Umbilical cord (tissue), 1 donor: ENCODE measurements at regions not wholly inside any gene's neighbourhood (a gene's known extent, or its start where the extent isn't known, plus 50 kb on each side); places are given as distances from the start of the nearest gene placed in this dataset.
"Not testable (repeated sequence)": the region's sequence is repeated elsewhere in the genome, so short reads cannot be mapped to it uniquely, and the experiment has no call there.

Experiments
- DNase-seq: peaks from one replicate; pipeline ENCODE4 v3.0.0-alpha.2; 2015; ENCODE audit warnings: low spot score

DNA sequence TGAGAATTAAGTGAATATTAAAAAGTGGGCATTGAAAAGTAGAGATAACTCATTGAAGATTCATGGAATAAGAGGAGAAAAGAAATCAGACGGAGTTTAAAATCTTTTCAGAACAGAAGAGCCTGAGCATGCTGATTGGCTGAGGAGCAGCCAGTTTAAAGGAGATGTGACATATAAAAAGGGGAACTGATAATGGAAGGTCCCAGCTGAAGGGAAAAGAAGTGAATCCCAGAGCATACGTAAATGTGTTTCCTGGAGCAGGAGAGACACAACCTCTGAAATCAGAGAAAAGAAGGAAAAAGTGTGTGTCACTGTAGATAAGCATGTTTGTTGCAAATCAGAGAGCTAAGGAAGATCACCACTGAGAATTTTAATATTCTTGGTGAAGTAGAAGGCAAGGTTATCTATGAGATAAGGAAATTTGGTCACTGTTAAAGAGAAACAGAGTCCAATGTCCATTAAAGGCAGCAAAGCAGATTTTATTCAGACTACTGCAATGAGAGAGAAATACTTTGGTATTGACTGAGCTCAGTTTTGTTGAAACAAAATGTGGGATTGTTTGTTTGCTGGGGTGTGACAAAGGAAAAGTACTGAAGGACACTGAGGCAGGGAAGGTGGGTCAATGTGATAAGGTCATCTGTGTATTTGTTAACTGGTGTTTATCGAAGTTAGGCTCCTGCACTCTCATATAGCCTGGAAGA lies 84.6 kb upstream of the WDR72 start:
- DNase-seq, result no peak

DNA sequence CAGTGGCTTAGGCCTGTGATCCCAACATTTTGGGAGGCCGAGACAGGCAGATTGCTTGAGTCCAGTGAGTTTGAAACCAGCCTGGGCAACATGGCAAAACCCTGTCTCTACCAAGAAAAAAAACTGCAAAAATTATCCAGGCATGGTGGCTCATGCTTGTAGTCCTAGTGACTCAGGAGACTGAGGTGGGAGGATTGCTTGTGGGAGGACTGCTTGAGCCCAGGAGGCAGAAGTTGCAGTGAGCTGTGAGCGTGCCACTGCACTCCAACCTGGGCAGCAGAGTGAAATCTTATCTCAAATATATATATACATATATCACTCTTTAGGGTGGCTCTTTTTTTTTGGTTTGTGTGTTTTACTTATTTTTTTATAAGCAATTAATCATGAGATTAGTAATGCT lies 83.7 kb upstream of the WDR72 start:
- DNase-seq, result no peak

DNA sequence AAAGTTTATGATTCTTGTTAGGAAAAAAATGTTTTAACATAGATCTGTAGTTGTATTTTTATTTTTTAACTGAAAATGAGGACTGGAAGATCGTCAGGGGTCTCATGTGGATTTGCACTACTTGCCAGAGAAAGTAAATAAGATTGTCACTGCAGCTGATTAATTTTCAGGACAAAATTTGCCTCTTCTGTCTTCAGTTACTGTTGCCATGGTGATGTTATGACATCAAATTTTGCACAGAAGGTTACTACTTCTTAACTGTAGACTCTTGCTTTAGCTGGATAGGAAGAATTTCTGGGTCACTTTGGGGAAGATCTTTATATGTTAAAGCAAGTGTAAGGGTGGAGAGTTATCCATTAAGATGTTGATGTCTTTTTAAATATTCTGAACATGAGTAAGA lies 82.2 kb upstream of the WDR72 start:
- DNase-seq, result no peak

DNA sequence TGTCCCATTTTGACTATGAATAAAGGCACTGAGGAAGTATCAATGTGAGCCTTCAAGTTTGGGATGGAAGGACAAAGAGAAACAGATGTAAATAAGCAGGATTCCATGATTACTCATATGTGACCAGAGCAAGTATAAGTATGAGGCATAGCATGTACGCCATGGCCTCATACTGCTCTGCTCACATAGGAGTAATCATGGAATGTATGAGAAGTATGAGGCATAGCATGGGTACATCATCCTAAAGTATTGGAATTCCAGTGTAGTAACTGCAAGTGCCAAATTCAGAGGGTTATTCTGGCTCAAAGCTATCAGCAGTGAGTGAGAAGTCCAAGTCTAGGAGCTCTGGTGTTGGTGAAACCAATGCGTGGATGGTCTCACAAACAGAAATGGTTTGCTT lies 81.2 kb upstream of the WDR72 start:
- DNase-seq, result no peak

DNA sequence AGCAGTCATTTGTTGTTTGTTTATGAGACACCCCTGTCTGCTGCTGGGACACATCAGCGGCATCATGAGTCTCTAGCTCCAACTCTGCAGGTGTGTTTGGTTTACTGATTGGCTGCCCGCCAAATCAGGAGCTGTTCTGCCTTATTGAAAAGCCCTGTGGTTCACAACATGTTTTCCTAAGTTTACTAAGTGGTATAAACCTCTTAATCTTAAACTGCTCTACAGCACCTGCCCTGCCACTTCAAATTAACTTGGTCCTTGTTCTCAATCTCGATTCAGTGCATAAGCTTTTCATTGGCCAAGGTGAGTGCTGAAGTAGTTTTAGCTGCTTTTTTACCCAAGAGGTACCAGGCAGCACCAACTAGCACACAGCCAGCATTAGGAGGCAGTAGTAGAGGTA lies 77.8 kb upstream of the WDR72 start:
- no peak for DNase-seq

DNA sequence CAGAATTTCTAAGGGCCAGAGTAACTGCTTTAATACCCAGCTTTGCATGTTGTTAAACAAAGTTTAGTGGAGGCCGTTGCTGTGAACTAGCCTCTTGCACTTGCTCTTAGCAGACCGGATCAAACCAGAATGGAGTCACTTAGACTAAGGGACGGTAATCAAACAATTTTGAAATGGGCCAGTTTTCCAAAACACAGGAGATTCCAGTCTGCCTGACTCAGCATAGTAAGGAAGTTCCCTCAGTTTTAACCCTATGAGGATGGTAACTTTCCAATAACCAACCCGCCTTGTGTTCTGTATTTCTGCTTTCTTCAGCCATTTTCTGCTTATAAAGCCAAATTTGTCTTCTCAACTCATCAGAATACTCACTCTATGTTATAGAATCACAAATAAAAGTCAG lies 77.2 kb upstream of the WDR72 start:
- no peak for DNase-seq

DNA sequence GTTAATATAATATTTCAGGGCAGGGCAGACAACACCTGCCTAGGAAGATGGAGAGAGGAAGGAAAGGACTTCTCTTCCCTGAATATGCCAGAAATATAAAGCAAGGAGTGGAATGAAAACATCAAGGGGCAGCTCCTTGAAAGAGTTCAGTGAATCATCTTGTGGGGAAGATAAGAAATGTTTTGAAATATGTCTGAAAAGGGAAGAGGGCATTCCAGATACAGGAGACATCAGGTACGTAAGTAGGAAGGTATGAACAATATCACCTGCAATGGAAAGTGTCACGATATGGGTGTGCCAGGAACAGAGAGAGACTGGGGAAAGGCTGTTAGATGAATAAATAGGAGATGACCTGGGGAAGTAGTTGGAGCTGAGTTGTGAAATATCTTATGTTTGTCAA lies 75.8 kb upstream of the WDR72 start:
- no peak for DNase-seq

DNA sequence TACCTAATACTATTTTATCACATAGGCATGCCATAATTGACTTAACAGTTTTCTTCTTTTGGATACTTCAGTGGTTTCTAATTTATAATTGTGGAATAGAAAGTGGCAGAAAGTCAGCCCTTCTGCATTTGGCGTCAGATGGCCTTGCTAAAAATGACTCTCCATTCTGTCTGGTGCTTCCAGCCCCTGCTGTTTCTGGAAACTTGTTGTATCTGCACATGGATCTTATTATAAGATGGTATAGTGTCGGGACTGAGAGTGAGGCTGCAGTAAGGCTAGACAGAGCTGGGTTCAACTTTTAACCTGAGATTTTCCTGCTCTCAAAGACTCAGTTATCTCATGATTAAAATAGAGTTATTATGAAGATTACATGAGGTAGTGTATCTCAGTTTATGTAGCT lies 74.8 kb upstream of the WDR72 start:
- peak; percentile 54 for DNase-seq

DNA sequence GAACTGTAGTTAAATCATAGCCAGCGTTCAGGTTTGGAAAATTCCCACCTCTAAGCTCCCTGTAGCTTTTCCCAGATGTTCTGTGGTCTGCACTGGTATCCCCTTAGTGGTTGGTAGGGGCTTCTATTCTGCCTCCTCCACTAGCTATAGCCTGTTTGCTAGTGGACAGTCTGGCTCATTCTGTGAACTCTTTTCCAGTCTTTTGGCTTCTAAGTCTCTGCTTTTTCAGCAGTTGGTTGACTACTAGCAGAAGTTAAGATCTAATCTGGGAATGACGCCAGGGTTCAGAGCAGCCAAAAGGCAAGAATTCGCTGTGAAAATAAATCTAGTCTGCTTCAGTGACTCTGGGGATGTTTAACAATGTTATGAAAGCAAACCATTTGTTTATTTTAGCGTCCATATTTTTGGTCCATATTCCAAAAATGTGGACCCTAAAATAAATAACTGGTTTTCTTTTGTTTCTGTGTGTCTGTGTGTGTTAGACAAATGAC lies 73.7 kb upstream of the WDR72 start:
- peak; percentile 92 for DNase-seq

DNA sequence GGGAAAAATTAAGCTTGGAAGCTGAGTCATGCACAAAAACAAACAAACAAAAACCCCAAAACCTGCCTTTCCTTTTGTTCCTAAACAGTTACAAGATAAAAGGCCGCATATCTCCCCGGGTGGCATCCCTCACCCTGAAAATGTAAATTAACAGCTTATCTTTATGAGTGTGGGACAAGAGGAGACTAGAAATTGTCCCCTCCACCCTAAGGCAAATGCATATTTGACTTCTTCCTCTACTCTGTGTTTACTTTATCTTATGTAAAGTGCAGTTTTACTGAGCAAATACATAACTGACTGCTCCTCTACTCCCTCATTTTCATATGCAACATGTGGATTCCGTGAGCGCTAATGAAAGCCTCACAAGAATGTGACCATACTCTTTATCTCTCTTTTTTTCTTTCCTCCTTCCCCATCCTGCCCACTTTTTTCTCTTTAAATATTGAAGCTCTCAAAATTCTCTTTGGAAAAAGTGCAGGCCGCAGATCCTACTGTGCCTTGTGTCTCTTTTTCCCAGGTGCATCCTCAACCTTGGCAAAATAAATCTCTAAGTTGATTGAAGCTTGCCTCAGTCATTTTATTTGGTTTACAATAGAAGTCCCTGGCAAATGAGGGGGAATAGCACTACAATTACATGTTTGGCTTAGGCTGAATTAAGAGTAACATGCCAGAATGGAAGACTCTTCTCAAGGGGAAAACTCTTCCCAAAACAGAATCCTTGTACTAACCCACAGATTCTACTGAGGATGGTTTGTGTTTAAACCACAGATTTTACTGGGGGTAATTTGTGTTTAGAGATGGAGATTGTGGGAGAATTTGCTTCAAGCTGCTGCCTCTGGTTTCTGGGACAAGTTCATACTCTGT lies 72.7 kb upstream of the WDR72 start:
- DNase-seq, result no peak

DNA sequence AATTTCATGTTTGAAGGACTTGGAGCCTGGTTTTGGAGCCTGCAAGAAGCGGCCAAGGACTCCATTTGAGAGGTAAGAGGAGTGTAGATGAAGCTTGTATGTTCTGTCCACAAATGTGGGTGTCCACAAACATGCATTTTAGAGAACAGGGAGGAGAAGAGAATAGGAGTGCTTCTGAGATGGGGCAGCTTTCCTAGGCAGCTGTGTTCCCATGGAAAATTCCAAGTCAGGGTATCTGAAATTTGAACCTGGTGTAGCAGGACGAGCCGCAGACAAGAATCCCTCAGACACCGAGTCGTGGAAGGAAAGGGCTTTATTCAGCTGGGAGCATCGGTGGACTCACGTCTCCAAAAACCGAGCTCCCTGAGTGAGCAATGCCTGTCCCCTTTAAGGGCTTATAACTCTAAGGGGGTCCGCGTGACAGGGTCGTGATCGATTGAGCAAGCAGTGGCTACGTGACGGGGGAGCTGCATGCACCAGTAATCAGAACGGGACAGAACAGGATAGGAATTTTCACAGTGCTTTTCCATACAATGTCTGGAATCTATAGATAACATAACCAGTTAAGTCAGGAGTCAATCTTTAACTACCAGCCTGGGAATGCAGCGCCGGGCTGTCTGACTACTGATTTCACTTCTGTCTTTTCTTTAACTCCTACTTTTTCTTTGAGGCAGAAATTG lies 71.4 kb upstream of the WDR72 start:
- DNase-seq, result no peak

DNA sequence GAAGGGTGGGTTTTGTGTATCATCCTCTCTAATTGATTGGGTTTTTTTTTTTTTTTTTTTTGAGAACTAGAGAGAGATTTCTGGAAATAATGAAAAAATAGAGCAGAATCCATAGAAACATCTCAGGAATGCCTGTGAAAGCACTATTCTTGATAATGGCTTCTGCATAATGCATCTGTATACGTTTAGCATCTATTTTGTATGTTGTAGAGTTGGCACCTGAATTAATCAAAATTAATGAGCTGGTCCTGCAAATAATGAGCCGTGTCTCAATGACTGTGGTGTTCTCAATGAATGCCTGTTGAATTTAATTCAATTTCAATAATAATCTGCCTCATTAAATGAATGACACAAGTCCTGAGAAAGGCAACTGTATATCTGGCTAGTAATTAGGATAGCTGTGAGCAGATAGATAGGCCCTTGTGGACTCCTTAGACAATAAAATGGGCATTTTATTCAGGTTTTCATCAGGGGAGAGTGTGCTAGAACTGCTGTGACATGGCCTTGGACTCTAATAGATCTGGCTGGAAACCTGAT lies 70.5 kb upstream of the WDR72 start:
- no peak for DNase-seq

DNA sequence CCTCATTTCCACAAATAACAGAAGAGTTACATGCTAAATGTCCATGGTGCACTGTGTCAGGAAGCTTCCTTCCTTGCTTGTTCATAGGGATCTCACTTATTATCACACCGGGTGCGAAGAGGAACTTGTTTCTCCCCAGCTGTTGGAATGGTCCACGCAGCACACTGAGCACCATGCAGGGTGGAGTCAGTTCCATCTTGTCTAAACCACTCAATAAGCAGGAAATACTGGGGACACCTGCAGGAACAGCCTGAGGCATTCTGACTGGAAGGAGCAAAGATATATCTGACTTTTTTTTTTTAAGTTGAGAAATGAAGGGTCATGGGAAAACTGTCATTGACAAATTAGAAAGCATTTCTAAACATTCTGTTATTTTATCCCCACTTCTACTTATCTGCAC lies 70.0 kb upstream of the WDR72 start:
- no peak for DNase-seq

DNA sequence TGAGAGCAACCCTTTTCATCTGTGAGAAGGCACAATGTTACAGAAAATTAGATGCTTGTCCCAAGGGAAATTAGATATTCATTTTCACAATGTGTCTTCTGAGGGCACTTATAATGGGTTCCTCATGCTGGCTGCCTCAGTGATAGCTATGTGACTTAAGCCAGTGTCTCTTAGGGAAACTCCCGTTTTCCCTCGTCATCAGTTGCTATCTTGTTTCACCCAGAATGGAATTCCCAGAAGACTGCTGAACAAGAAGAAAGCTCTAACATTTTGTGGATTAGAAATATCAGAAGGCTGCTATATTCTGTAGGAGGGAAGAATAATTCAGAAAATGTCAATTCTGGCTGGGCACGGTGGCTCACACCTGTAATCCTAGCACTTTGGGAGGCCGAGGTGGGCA lies 67.9 kb upstream of the WDR72 start:
- DNase-seq, result no peak

DNA sequence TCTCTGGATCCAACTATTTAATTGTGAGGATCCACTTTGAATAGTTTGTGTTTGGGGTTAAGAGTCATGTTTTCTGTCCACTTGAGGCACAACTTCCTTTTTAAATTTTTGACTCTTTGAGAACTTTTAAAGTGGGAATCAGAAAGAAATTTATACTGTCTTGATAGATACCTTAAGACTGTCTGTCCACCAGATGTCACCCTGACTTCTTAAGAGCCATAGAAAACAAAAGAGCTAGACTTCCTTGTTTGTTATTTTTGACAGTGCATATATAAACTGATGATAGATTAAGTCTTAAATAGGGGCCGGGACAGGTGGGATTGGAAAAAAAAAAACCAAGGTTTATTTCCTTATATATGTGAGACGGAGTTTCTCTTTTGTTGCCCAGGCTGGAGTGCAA lies 52.1 kb upstream of the WDR72 start:
- peak; percentile 59 for DNase-seq

DNA sequence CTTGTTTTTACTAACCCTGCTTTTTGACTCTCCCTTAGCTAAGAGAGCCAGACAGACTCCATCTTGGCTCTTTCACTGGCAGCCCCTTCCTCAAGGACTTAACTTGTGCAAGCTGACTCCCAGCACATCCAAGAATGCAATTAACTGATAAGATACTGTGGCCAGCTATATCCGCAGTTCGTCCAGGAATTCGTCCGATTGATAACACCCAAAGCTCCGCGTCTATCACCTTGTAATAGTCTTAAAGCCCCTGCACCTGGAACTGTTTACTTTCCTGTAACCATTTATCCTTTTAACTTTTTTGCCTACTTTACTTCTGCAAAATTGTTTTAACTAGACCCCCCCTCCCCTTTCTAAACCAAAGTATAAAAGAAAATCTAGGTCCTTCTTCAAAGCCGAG lies 50.8 kb upstream of the WDR72 start:
- not testable (repeated sequence) for DNase-seq
